H9 (cell line): ENCODE measurements at regions not wholly inside any gene's neighbourhood (a gene's known extent, or its start where the extent isn't known, plus 50 kb on each side); places are given as distances from the start of the nearest gene placed in this dataset.

Source experiments
- DNase-seq: peaks from one replicate; pipeline ENCODE4 v3.0.0-alpha.2; 2017
- H2AFZ ChIP-seq: one replicate; pipeline ENCODE4 v1.6.1; 2013; ENCODE audit warnings: mild to moderate bottlenecking, low read length, control low read depth, moderate library complexity
- H2AK5ac ChIP-seq: 2 replicates; pipeline ENCODE4 v1.6.1; 2013; ENCODE audit warnings: low read length, control low read depth, mixed read lengths; ENCODE audit not compliant: insufficient read length
- H2BK120ac ChIP-seq: one replicate; pipeline ENCODE4 v1.6.1; 2013; ENCODE audit warnings: low read depth, mild to moderate bottlenecking, low read length, control low read depth, inconsistent platforms; ENCODE audit not compliant: poor library complexity, severe bottlenecking
- H2BK12ac ChIP-seq: 2 replicates; pipeline ENCODE4 v1.6.1; 2013; ENCODE audit warnings: low read length, control low read depth, mixed read lengths, low read depth; ENCODE audit not compliant: insufficient read length
- H2BK15ac ChIP-seq: 2 replicates; pipeline ENCODE4 v1.6.1; 2013; ENCODE audit warnings: low read depth, low read length, control low read depth
- H2BK20ac ChIP-seq: one replicate; pipeline ENCODE4 v1.6.1; 2013; ENCODE audit warnings: low read depth, mild to moderate bottlenecking, low read length, control low read depth, inconsistent platforms; ENCODE audit not compliant: poor library complexity, severe bottlenecking
- H2BK5ac ChIP-seq: 2 replicates; pipeline ENCODE4 v1.6.1; 2013; ENCODE audit warnings: low read length, control low read depth, mixed read lengths; ENCODE audit not compliant: insufficient read length
- H3K14ac ChIP-seq: 2 replicates; pipeline ENCODE4 v1.6.1; 2013; ENCODE audit warnings: low read length, control low read depth; ENCODE audit not compliant: insufficient read depth
- H3K18ac ChIP-seq: 2 replicates; pipeline ENCODE4 v1.6.1; 2013; ENCODE audit warnings: low read depth, mild to moderate bottlenecking, mixed read lengths, low read length, control low read depth; ENCODE audit not compliant: insufficient read length
- H3K23ac ChIP-seq: 2 replicates; pipeline ENCODE4 v1.6.1; 2013; ENCODE audit warnings: low read length, control low read depth, mixed read lengths, low read depth; ENCODE audit not compliant: insufficient read length
- H3K23me2 ChIP-seq: 2 replicates; pipeline ENCODE4 v1.6.1; 2013; ENCODE audit warnings: low read depth, mild to moderate bottlenecking, mixed read lengths, low read length, control low read depth; ENCODE audit not compliant: insufficient read length, poor library complexity, severe bottlenecking
- H3K27ac ChIP-seq: 2 replicates; pipeline ENCODE4 v1.5.1; 2013; ENCODE audit warnings: low read length, control low read depth, mixed read lengths, low read depth; ENCODE audit not compliant: insufficient read length
- H3K27me3 ChIP-seq: 2 replicates; pipeline ENCODE4 v1.6.1; 2013; ENCODE audit warnings: low read length, control low read depth, inconsistent platforms; ENCODE audit not compliant: insufficient read depth
- H3K4ac ChIP-seq: 2 replicates; pipeline ENCODE4 v1.6.1; 2013; ENCODE audit warnings: low read depth, mild to moderate bottlenecking, control low read depth, inconsistent platforms, low read length, moderate library complexity
- H3K4me1 ChIP-seq: 2 replicates; pipeline ENCODE4 v1.6.1; 2013; ENCODE audit warnings: low read length, control low read depth, inconsistent platforms; ENCODE audit not compliant: insufficient read depth
- H3K4me2 ChIP-seq: 2 replicates; pipeline ENCODE4 v1.6.1; 2013; ENCODE audit warnings: low read length, control low read depth, mixed read lengths; ENCODE audit not compliant: insufficient read length, insufficient read depth
- H3K56ac ChIP-seq: 2 replicates; pipeline ENCODE4 v1.6.1; 2013; ENCODE audit warnings: low read depth, mild to moderate bottlenecking, mixed read lengths, low read length, control low read depth; ENCODE audit not compliant: insufficient read length
- H3K79me1 ChIP-seq: 2 replicates; pipeline ENCODE4 v1.6.1; 2013; ENCODE audit warnings: low read depth, mild to moderate bottlenecking, moderate library complexity, low read length, control low read depth, inconsistent platforms; ENCODE audit not compliant: insufficient read depth, poor library complexity, severe bottlenecking
- H3K79me2 ChIP-seq: 2 replicates; pipeline ENCODE4 v1.6.1; 2013; ENCODE audit warnings: low read length, control low read depth, inconsistent platforms; ENCODE audit not compliant: insufficient read depth
- H3K9ac ChIP-seq: 2 replicates; pipeline ENCODE4 v1.6.1; 2013; ENCODE audit warnings: low read length, control low read depth, mixed read lengths; ENCODE audit not compliant: insufficient read length; ENCODE audit errors: extremely low read depth
- H3K9me3 ChIP-seq: one replicate; pipeline ENCODE4 v1.6.1; 2013; ENCODE audit warnings: low read depth, low read length, inconsistent platforms; ENCODE audit not compliant: control insufficient read depth
- H3T11ph ChIP-seq: one replicate; pipeline ENCODE4 v1.6.1; 2013; ENCODE audit warnings: mild to moderate bottlenecking, low read length, control low read depth, inconsistent platforms
- H4K20me1 ChIP-seq: one replicate; pipeline ENCODE4 v1.6.1; 2013; ENCODE audit not compliant: control insufficient read depth, insufficient read length, insufficient read depth
- H4K5ac ChIP-seq: 2 replicates; pipeline ENCODE4 v1.6.1; 2013; ENCODE audit warnings: low read depth, mild to moderate bottlenecking, mixed read lengths, low read length, control low read depth; ENCODE audit not compliant: insufficient read length
- H4K8ac ChIP-seq: replicated peaks from 2 replicates; pipeline ENCODE4 v1.6.1; 2013; ENCODE audit warnings: low read length, control low read depth, mixed read lengths, low read depth; ENCODE audit not compliant: insufficient read length
- H4K91ac ChIP-seq: 2 replicates; pipeline ENCODE4 v1.6.1; 2013; ENCODE audit warnings: low read depth, mild to moderate bottlenecking, moderate library complexity, mixed read lengths, low read length, control low read depth; ENCODE audit not compliant: insufficient read length
- H3K27ac Mint-ChIP-seq, 3 experiments: 2 replicates in 2 of 3; 3 replicates in 1 of 3; pipeline ENCODE4 v1.8.0; 2020 to 2021; ENCODE audit warnings: mixed read lengths in 3 of 3, mild to moderate bottlenecking in 1 of 3, moderate library complexity in 1 of 3
- H3K27me3 Mint-ChIP-seq: 2 replicates; pipeline ENCODE4 v1.8.0; 2021; ENCODE audit warnings: low read depth, mild to moderate bottlenecking, moderate library complexity, mixed read lengths
- H3K36me3 Mint-ChIP-seq, 3 experiments: 2 replicates in 2 of 3; 3 replicates in 1 of 3; pipeline ENCODE4 v1.8.0; 2020 to 2021; ENCODE audit warnings: low read depth in 3 of 3, mixed read lengths in 3 of 3; ENCODE audit not compliant: insufficient read depth in 1 of 3
- H3K4me1 Mint-ChIP-seq, 2 experiments: 2 replicates each; pipeline ENCODE4 v1.8.0; 2020; ENCODE audit warnings: mixed read lengths in 2 of 2
- H3K4me3 Mint-ChIP-seq, 2 experiments: 2 replicates in 1 of 2; 3 replicates in 1 of 2; pipeline ENCODE4 v1.8.0; 2020 to 2021; ENCODE audit warnings: mild to moderate bottlenecking in 2 of 2, mixed read lengths in 2 of 2, moderate library complexity in 1 of 2
- H3K9me3 Mint-ChIP-seq, 2 experiments: 2 replicates in 1 of 2; 3 replicates in 1 of 2; pipeline ENCODE4 v1.8.0; 2020; ENCODE audit warnings: mild to moderate bottlenecking in 2 of 2, mixed read lengths in 2 of 2, moderate library complexity in 1 of 2
- WGBS: extraction: QIAGEN DNeasy Blood & Tissue Kit; methylation state at CpG from one replicate; pipeline ENCODE4 v1.1.7; 2013; ENCODE audit warnings: missing lambda C conversion rate, low lambda C conversion rate, mixed read lengths; ENCODE audit not compliant: insufficient read length; ENCODE audit errors: extremely low coverage; 5-methylcytosine and 5-hydroxymethylcytosine counted together
- TF ChIP-seq, protein P1 (sequence below): fragments of 200-600 bp; sonication (generic); conservative IDR thresholded peaks from 3 replicates; pipeline ENCODE4 v1.8.0; 2021; ENCODE audit warnings: antibody characterized with exemption, mild to moderate bottlenecking

DNA sequence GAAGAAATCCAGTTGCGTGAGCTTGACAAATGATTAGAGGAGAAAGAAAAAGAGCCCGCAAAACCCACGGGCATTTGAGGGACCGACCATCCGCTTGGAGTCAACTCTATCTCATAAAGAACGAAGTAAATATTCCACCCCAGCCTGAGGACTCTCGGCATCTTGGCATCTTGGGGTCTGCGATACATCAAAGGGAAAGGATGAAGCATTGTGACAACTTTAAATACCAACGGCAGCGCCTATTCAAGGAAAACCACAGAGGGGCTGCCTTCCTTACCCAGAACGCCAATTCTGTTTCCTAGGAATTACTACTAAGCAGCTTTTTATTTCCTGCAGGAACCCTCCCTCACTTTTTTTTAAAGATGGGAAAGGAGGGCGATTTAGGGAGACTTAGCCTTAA is 152.2 kb downstream of the FOXL1 start:
- H3T11ph ChIP-seq, result no peak overlapping the region
- H2BK12ac ChIP-seq, result no peak overlapping the region
- H2AFZ ChIP-seq, result no peak overlapping the region
- H3K9me3 ChIP-seq, result no peaks in the 10 kb centered on the region
- no peak overlapping the region for H3K27ac ChIP-seq
- Mint-ChIP-seq H3K27ac (no peak overlapping the region), H3K9me3 (no peaks in the 10 kb centered on the region; a peak in 1 of 5 replicates), H3K4me3 (no peak overlapping the region; a peak in 1 of 5 replicates), H3K4me1 (peaks cover 34 to 37% of the 10 kb centered on the region in 2 experiments), H3K27me3 (peaks cover 47% of the 10 kb centered on the region), H3K36me3 (no peaks in the 10 kb centered on the region)
- no peak overlapping the region for H3K14ac ChIP-seq
- peaks cover 9% of the 10 kb centered on the region; the same call in 1 of the 2 replicates for H3K4me1 ChIP-seq
- H3K23ac ChIP-seq, result no peak overlapping the region
- H3K79me2 ChIP-seq, result no peaks in the 10 kb centered on the region
- H3K56ac ChIP-seq, result no peak overlapping the region
- no peak overlapping the region for H3K18ac ChIP-seq
- H3K23me2 ChIP-seq, result no peaks in the 10 kb centered on the region
- H4K8ac ChIP-seq, result no peak overlapping the region
- WGBS, result no CpG with 5 or more reads among the region's 12 CpGs
- no peaks in the 10 kb centered on the region for H3K79me1 ChIP-seq
- no peak overlapping the region for H2BK5ac ChIP-seq
- no peak overlapping the region for H3K4ac ChIP-seq
- no peak overlapping the region for H4K5ac ChIP-seq
- TF ChIP-seq, protein P1, sequence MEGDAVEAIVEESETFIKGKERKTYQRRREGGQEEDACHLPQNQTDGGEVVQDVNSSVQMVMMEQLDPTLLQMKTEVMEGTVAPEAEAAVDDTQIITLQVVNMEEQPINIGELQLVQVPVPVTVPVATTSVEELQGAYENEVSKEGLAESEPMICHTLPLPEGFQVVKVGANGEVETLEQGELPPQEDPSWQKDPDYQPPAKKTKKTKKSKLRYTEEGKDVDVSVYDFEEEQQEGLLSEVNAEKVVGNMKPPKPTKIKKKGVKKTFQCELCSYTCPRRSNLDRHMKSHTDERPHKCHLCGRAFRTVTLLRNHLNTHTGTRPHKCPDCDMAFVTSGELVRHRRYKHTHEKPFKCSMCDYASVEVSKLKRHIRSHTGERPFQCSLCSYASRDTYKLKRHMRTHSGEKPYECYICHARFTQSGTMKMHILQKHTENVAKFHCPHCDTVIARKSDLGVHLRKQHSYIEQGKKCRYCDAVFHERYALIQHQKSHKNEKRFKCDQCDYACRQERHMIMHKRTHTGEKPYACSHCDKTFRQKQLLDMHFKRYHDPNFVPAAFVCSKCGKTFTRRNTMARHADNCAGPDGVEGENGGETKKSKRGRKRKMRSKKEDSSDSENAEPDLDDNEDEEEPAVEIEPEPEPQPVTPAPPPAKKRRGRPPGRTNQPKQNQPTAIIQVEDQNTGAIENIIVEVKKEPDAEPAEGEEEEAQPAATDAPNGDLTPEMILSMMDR, result no peak
- H3K4me2 ChIP-seq, result no peak overlapping the region
- H2BK20ac ChIP-seq, result no peak overlapping the region
- no peaks in the 10 kb centered on the region for H4K20me1 ChIP-seq
- no peak overlapping the region for H2BK15ac ChIP-seq
- no peak overlapping the region for H2BK120ac ChIP-seq
- H3K27me3 ChIP-seq, result no peaks in the 10 kb centered on the region
- no peak overlapping the region for H2AK5ac ChIP-seq
- DNase-seq, result no peak
- H3K9ac ChIP-seq, result no peak overlapping the region
- no peak overlapping the region for H4K91ac ChIP-seq
